Left lung (tissue), 4 donors: ENCODE measurements at regions not wholly inside any gene's neighbourhood (a gene's known extent, or its start where the extent isn't known, plus 50 kb on each side); places are given as distances from the start of the nearest gene placed in this dataset.
A peak's percentile ranks its signal among the peaks of the same experiment; 100 is the strongest.

Experiments
- ATAC-seq: fragments of 200-7000 bp; cut with Tn5 transposase; one replicate; pipeline ENCODE4 v1.9.1; 2020; ENCODE audit warnings: moderate library complexity
- DNase-seq, 4 donors: peaks; one replicate each; pipeline ENCODE4 v3.0.0-alpha.2; 2013 to 2020
- H3K27ac ChIP-seq, 2 donors: fragments of 200-600 bp; sonication (generic) in 1 of 2; one replicate each; pipeline versions ENCODE4 v1.5.0 to v1.8.0; 2020 to 2021
- H3K27me3 ChIP-seq, 2 donors: fragments of 200-600 bp; sonication (generic) in 1 of 2; one replicate each; pipeline versions ENCODE4 v1.5.0 to v1.8.0; 2020 to 2021
- H3K36me3 ChIP-seq, 2 donors: fragments of 200-600 bp; sonication (generic) in 1 of 2; one replicate each; pipeline versions ENCODE4 v1.5.0 to v1.8.0; 2020 to 2021
- H3K4me1 ChIP-seq, 2 donors: fragments of 200-600 bp; one replicate each; pipeline ENCODE4 v1.8.0; 2021
- H3K4me3 ChIP-seq, 2 donors: fragments of 200-600 bp; sonication (generic) in 1 of 2; one replicate each; pipeline versions ENCODE4 v1.5.0 to v1.8.0; 2020 to 2021; ENCODE audit warnings: mild to moderate bottlenecking in 1 of 2
- H3K9me3 ChIP-seq, 2 donors: fragments of 200-600 bp; sonication (generic) in 1 of 2; one replicate each; pipeline versions ENCODE4 v1.5.0 to v1.8.0; 2020 to 2021
- CTCF ChIP-seq, 2 donors: fragments of 200-600 bp; sonication (generic) in 1 of 2; IDR thresholded peaks; one replicate each; pipeline versions ENCODE4 v1.5.0 to v1.8.0; 2021; ENCODE audit warnings: antibody characterized with exemption in 2 of 2
- intact Hi-C, 2 donors: fragments of 100-400 bp; cut with DNase I; formaldehyde crosslinking; loops; one replicate each; pipeline versions ENCODE4 v1.11.2 to v1.14.2; 2022
- donor health status: DM: no; HTN: yes; CAD: no.
- donor health status: DM: no; HTN: no; CAD: no.

GRCh38 chr3:113051787-113052186 lies 61.0 kb downstream of the GTPBP8 start:
- peak; percentile 10 for ATAC-seq
- Histone ChIP-seq H3K4me3 (no peak overlapping the region), H3K36me3 (no peaks in the 10 kb centered on the region), H3K9me3 (no peaks in the 10 kb centered on the region), H3K4me1 (peaks cover 12 to 43% of the 10 kb centered on the region in 2 donors), H3K27ac (no peak overlapping the region), H3K27me3 (no peaks in the 10 kb centered on the region)
- peak in 1 of 4 donors; percentile 7 for DNase-seq
- no peak for TF ChIP-seq CTCF (IDR thresholded peaks at IDR 0.05)
- intact Hi-C loops, result no loop called here

GRCh38 chr3:113053169-113053568 lies 62.4 kb downstream of the GTPBP8 start:
- H3K4me3 ChIP-seq, result no peak overlapping the region
- no peak for ATAC-seq
- no peaks in the 10 kb centered on the region for H3K9me3 ChIP-seq
- no peak for TF ChIP-seq CTCF (IDR thresholded peaks at IDR 0.05)
- intact Hi-C loops, result no loop called here
- H3K36me3 ChIP-seq, result no peaks in the 10 kb centered on the region
- no peak overlapping the region for H3K27ac ChIP-seq
- peaks cover 12 to 43% of the 10 kb centered on the region in 2 donors for H3K4me1 ChIP-seq
- DNase-seq, result no peak
- no peaks in the 10 kb centered on the region for H3K27me3 ChIP-seq

GRCh38 chr3:113054552-113054951 lies 63.8 kb downstream of the GTPBP8 start:
- Histone ChIP-seq H3K9me3 (no peaks in the 10 kb centered on the region), H3K27me3 (no peaks in the 10 kb centered on the region), H3K4me3 (no peak overlapping the region), H3K4me1 (peaks cover 12 to 43% of the 10 kb centered on the region in 2 donors), H3K36me3 (no peaks in the 10 kb centered on the region), H3K27ac (no peak overlapping the region)
- TF ChIP-seq CTCF (IDR thresholded peaks at IDR 0.05), result peak in 1 of 2 donors; percentile 11
- intact Hi-C loops, result no loop called here
- ATAC-seq (peak; percentile 83), DNase-seq (peak in 1 of 4 donors; percentile 43)

GRCh38 chr3:113055201-113055600 lies 64.4 kb downstream of the GTPBP8 start:
- intact Hi-C loops, result no loop called here
- no peak overlapping the region for H3K27ac ChIP-seq
- H3K4me1 ChIP-seq, result peaks cover 12 to 43% of the 10 kb centered on the region in 2 donors
- no peaks in the 10 kb centered on the region for H3K36me3 ChIP-seq
- H3K27me3 ChIP-seq, result no peaks in the 10 kb centered on the region
- peak; percentile 14 for ATAC-seq
- no peak for DNase-seq
- TF ChIP-seq CTCF (IDR thresholded peaks at IDR 0.05), result no peak
- H3K9me3 ChIP-seq, result no peaks in the 10 kb centered on the region
- no peak overlapping the region for H3K4me3 ChIP-seq

GRCh38 chr3:113055961-113056360 lies 65.2 kb downstream of the GTPBP8 start:
- Histone ChIP-seq H3K4me1 (peaks cover 12 to 43% of the 10 kb centered on the region in 2 donors), H3K4me3 (no peak overlapping the region), H3K9me3 (no peaks in the 10 kb centered on the region), H3K27me3 (no peaks in the 10 kb centered on the region), H3K36me3 (no peaks in the 10 kb centered on the region), H3K27ac (no peak overlapping the region)
- no peak for TF ChIP-seq CTCF (IDR thresholded peaks at IDR 0.05)
- ATAC-seq (no peak), DNase-seq (no peak)
- intact Hi-C loops, result no loop called here
